AG10803 (cell line): ENCODE measurements at regions not wholly inside any gene's neighbourhood (a gene's known extent, or its start where the extent isn't known, plus 50 kb on each side); places are given as distances from the start of the nearest gene placed in this dataset.

Experiments
- DNase-seq: peaks from one replicate; pipeline ENCODE4 v3.0.0; 2010; ENCODE audit warnings: low read depth
- H3K4me3 ChIP-seq: 2 replicates; pipeline ENCODE4 v1.5.1; 2011; ENCODE audit warnings: mild to moderate bottlenecking, low read length, control low read depth
- TF ChIP-seq, protein P1 (sequence below): conservative IDR thresholded peaks from 2 replicates; pipeline ENCODE4 v1.5.1; 2011; ENCODE audit warnings: mild to moderate bottlenecking, low read length, control low read depth, inconsistent platforms

DNA sequence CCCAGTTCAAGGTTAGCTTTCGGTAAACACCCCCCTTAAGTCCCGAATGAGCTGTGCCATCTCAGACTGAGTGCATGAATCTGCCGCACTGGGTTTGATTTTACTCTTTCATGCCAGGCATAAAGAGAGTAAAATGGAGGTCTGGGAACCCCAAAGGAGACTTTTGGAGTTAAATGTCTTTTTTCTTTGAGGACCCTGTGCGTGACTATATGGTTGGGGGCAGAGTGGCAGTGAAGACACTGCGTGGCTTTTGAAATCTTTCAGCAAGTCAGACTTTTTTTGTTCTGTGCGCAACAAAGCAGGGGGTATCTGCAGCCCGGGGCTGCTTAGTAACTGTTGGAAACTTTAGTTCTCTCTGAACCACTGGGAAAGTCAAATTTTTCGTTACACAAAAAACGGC is 392.9 kb upstream of the SALL1 start:
- TF ChIP-seq, protein P1, sequence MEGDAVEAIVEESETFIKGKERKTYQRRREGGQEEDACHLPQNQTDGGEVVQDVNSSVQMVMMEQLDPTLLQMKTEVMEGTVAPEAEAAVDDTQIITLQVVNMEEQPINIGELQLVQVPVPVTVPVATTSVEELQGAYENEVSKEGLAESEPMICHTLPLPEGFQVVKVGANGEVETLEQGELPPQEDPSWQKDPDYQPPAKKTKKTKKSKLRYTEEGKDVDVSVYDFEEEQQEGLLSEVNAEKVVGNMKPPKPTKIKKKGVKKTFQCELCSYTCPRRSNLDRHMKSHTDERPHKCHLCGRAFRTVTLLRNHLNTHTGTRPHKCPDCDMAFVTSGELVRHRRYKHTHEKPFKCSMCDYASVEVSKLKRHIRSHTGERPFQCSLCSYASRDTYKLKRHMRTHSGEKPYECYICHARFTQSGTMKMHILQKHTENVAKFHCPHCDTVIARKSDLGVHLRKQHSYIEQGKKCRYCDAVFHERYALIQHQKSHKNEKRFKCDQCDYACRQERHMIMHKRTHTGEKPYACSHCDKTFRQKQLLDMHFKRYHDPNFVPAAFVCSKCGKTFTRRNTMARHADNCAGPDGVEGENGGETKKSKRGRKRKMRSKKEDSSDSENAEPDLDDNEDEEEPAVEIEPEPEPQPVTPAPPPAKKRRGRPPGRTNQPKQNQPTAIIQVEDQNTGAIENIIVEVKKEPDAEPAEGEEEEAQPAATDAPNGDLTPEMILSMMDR = no peak
- no peak for DNase-seq
- no peak overlapping the region for H3K4me3 ChIP-seq

DNA sequence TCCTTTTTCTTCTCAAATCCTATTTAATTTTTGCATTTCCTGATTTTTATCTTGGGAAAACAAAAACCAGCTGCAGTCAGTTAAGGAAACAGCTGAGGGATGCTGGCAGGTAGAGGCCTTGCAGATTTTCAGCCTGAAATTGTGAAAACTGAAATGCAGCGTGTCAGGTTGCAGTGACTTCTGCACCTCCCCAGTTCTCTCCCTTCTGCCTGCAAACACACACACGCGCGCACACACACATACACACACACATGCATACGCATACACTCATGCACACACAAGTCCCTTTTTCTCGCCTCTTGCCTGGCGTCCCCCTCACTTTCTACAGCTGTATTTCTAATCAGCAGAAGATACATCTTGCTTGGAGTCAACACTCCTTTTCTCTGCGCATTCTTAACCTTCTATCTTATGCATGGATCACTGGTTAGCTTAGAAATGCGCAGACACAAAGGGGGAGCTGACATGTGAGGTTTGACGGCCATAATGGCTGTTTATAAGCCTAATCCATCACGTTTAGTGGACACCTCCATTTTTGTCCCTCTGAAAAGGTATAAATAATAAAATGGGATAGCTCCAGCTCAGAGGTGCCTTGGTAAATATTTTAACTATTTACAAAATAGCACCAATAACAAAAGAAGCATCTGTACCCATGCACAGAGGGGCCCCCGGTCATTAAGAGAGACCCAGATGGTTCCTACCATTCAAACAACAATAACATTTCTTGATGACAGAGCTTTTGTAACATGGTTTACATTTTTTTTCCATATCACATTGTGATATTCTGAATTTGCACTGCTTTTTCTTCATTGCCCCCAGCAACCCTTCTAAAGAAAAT is 392.1 kb upstream of the SALL1 start:
- TF ChIP-seq, protein P1 = no peak
- no peak overlapping the region for H3K4me3 ChIP-seq
- DNase-seq = no peak

DNA sequence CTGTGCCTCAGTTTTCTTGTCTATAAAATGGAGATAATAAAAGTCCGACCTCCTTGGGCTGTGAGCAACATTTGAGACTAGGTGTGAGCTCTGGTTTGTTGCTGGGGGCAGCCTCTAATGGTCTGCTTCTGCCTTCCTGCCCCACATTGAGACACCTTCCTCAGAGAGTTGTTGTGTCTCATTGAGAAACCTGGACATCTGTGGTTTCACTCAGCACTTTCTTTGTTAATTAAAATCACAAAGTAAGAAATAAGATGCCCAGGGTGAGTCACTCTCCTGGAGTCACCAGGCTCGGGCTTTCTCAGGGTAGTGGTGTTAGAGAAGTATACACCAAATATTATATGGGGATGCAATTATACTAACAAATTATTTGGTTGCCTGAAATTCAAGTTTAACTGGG is 389.2 kb upstream of the SALL1 start:
- no peak overlapping the region for H3K4me3 ChIP-seq
- TF ChIP-seq, protein P1 = no peak
- DNase-seq = peak; percentile 52

DNA sequence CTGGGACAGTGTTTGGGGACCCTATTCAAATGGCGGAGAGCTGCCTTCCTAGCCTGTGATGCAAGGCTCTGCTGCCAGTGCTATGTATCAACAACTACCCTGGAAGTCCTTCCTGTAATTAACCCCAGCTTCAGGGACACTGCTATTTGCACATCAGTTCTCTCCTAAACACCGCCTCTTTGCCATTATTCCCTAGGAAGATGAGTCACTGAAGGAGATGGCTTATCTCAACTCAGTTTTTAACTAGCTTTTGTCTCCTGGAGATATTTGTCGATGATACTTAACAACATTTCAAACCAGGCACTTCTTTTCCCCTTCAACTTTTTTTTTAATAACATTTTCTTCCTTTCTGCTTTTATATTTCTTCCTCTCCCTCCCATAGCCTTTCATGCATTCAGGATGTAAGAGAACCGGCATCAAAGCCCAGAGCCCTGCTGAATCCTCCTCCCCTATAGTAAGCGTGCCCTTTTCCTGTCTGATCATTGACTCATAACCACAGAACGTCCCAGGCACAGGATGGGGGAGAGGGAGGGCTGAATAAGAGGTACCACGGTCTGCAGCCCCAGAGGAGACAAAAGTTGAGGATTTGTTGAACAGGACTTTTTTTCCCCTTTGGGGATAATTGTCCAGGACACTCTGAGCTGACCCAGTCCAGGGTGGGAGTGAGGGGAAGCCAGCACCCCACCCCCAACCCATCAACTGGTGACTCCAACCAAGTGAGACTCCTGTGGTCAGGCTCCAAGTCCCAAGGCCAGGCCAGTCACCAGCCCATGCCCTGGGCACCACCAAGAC is 387.8 kb upstream of the SALL1 start:
- TF ChIP-seq, protein P1 = no peak
- H3K4me3 ChIP-seq = no peak overlapping the region; the same call in 1 of the 2 replicates
- peak; percentile 83 for DNase-seq

DNA sequence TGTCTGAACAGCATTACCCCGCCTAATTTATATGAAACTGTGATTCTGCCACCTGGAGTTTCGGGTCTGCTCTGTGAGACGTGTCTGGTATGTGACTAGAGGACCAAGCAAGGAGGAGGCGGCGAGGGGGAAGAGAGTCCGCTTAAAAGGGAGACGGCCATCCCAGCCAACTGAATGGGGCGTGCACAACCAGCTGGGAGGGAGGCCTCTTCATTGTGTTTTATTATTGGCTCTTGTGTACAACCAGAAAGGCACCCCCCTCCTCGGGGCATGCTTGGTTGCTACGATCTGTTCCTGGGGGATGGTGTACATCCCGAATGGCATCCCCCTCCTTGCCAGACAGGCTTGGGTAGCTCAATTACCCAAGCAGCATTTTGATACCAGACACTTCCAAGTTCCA is 384.5 kb upstream of the SALL1 start:
- no peak for DNase-seq
- H3K4me3 ChIP-seq = no peak overlapping the region
- TF ChIP-seq, protein P1 = no peak

DNA sequence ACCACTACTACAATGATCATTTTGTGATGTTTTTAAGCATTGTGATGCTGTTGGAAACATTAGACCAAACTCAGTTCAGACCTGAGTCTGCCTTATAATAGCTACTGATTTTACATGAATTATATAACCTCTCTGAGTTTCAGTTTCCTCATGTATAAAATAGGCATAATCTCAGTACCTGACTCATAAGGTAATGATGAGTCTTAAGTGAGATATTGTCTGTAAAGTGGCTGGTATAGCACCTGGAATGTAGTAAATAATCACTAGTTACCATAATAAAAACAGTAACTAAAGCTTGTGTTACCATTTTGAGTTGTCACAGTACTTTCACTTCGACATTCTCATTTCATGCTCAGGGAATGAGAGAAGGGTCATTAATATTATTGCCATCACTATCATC is 381.5 kb upstream of the SALL1 start:
- DNase-seq = no peak
- TF ChIP-seq, protein P1 = no peak
- no peak overlapping the region for H3K4me3 ChIP-seq

DNA sequence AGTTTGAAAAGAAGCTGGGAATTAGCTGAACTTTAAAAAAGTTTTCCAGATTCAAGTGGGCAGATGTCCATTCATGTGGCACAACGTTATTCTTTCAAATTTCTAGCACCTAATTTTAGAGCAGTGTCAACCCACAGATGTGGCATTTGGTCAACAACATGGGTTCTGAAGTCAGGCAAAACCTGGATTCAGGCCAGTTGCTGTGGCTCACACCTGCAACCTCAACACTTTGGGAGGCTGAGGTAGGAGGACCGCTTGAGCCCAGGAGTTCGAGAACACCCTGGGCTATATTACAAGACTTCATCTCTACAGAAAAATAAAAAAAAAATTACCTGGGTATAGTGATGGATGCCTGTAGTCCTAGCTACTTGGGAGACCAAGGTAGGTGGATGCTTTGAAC is 380.2 kb upstream of the SALL1 start:
- TF ChIP-seq, protein P1 = no peak
- DNase-seq = no peak
- H3K4me3 ChIP-seq = no peak overlapping the region
